ENCODE measurements at regions not wholly inside any gene's neighbourhood (a gene's known extent, or its start where the extent isn't known, plus 50 kb on each side); places are given as distances from the start of the nearest gene placed in this dataset.

GRCh38 chr14:43481864-43482263 lies 1025.2 kb downstream of the FSCB start:
- ATAC-seq (no peak), DNase-seq (no peak)
- in situ Hi-C loops (cut with MboI; ENCODE audit: low sequenced_read_pairs in 4 of 4) (no loop called here), intact Hi-C loops (cut with DNase I; ENCODE audit: low total_unique reads) (no loop called here)
- no peaks in the 10 kb centered on the region for H3K4me1 ChIP-seq
- TF ChIP-seq POLR2A (IDR thresholded peaks at IDR 0.05) (no peak), CTCF (IDR thresholded peaks at IDR 0.05 in 4 of 5, conservative IDR thresholded peaks at IDR 0.05 in 1 of 5) (no peak)
- no peaks in the 10 kb centered on the region for H3K36me3 ChIP-seq
- H3K27me3 ChIP-seq, result no peaks in the 10 kb centered on the region
- H3K9me3 ChIP-seq, result no peaks in the 10 kb centered on the region
- no peak overlapping the region for H3K4me3 ChIP-seq
- no peak overlapping the region for H3K27ac ChIP-seq

- intact Hi-C loops (cut with DNase I; ENCODE audit: low total_unique reads) (no loop called here), in situ Hi-C loops (cut with MboI; ENCODE audit: low sequenced_read_pairs in 4 of 4) (no loop called here)
- H3K4me3 ChIP-seq, result no peak overlapping the region
- no peaks in the 10 kb centered on the region for H3K9me3 ChIP-seq
- H3K27me3 ChIP-seq, result no peaks in the 10 kb centered on the region
- TF ChIP-seq POLR2A (IDR thresholded peaks at IDR 0.05), result no peak
- TF ChIP-seq CTCF (IDR thresholded peaks at IDR 0.05 in 4 of 5, conservative IDR thresholded peaks at IDR 0.05 in 1 of 5), result no peak
- ATAC-seq (no peak), DNase-seq (no peak)
- no peak overlapping the region for H3K27ac ChIP-seq
- H3K36me3 ChIP-seq, result no peaks in the 10 kb centered on the region
- H3K4me1 ChIP-seq, result no peaks in the 10 kb centered on the region
Observed at GRCh38 chr14:43480976-43481375, 1026.1 kb downstream of the FSCB start.

GRCh38 chr14:43479596-43480195 lies 1027.4 kb downstream of the FSCB start:
- H3K27ac ChIP-seq, result no peak overlapping the region
- DNase-seq (no peak), ATAC-seq (no peak)
- no peak overlapping the region for H3K4me3 ChIP-seq
- in situ Hi-C loops (cut with MboI; ENCODE audit: low sequenced_read_pairs in 4 of 4), result no loop called here
- no peak for TF ChIP-seq CTCF (IDR thresholded peaks at IDR 0.05 in 4 of 5, conservative IDR thresholded peaks at IDR 0.05 in 1 of 5)
- no peak for TF ChIP-seq POLR2A (IDR thresholded peaks at IDR 0.05)
- H3K9me3 ChIP-seq, result peaks cover 0 to 5% (median 0%) of the 10 kb centered on the region in 3 donors
- no peaks in the 10 kb centered on the region for H3K36me3 ChIP-seq
- no peaks in the 10 kb centered on the region for H3K4me1 ChIP-seq
- H3K27me3 ChIP-seq, result no peaks in the 10 kb centered on the region
- intact Hi-C loops (cut with DNase I; ENCODE audit: low total_unique reads), result no loop called here

- Histone ChIP-seq H3K4me1 (no peaks in the 10 kb centered on the region), H3K9me3 (peaks cover 0 to 5% (median 0%) of the 10 kb centered on the region in 3 donors), H3K27me3 (no peaks in the 10 kb centered on the region), H3K36me3 (no peaks in the 10 kb centered on the region), H3K27ac (no peak overlapping the region), H3K4me3 (no peak overlapping the region)
- DNase-seq, result no peak
- TF ChIP-seq POLR2A (IDR thresholded peaks at IDR 0.05) (no peak), CTCF (IDR thresholded peaks at IDR 0.05 in 4 of 5, conservative IDR thresholded peaks at IDR 0.05 in 1 of 5) (no peak)
- in situ Hi-C loops (cut with MboI; ENCODE audit: low sequenced_read_pairs in 4 of 4), result no loop called here
- intact Hi-C loops (cut with DNase I; ENCODE audit: low total_unique reads), result no loop called here
- ATAC-seq, result no peak
Observed at GRCh38 chr14:43476822-43477221, 1030.3 kb downstream of the FSCB start.

- H3K4me1 ChIP-seq, result no peaks in the 10 kb centered on the region
- H3K9me3 ChIP-seq, result peaks cover 0 to 5% (median 0%) of the 10 kb centered on the region in 3 donors
- intact Hi-C loops (cut with DNase I; ENCODE audit: low total_unique reads) (no loop called here), in situ Hi-C loops (cut with MboI; ENCODE audit: low sequenced_read_pairs in 4 of 4) (no loop called here)
- H3K4me3 ChIP-seq, result no peak overlapping the region
- H3K36me3 ChIP-seq, result no peaks in the 10 kb centered on the region
- DNase-seq (no peak), ATAC-seq (no peak)
- no peak for TF ChIP-seq CTCF (IDR thresholded peaks at IDR 0.05 in 4 of 5, conservative IDR thresholded peaks at IDR 0.05 in 1 of 5)
- no peak for TF ChIP-seq POLR2A (IDR thresholded peaks at IDR 0.05)
- H3K27ac ChIP-seq, result no peak overlapping the region
- no peaks in the 10 kb centered on the region for H3K27me3 ChIP-seq
Observed at GRCh38 chr14:43475757-43476156, 1031.3 kb downstream of the FSCB start.

All from gastrocnemius medialis (tissue), 4 donors.